Liver (tissue), 8 donors: ENCODE measurements at regions not wholly inside any gene's neighbourhood (a gene's known extent, or its start where the extent isn't known, plus 50 kb on each side); places are given as distances from the start of the nearest gene placed in this dataset.

Experiments used
- DNase-seq: peaks from one replicate; pipeline ENCODE4 v3.0.0-alpha.2; 2017; ENCODE audit warnings: low spot score
- H3K27ac ChIP-seq, 2 donors: one replicate each; pipeline ENCODE4 v1.7.0; 2013; ENCODE audit warnings: inconsistent platforms in 2 of 2, low read length in 2 of 2, control low read depth in 1 of 2, low read depth in 1 of 2, mild to moderate bottlenecking in 1 of 2
- H3K27me3 ChIP-seq, 4 donors: one replicate each; pipeline versions ENCODE4 v1.6.1 to v1.7.0; 2013; ENCODE audit warnings: low read length in 3 of 4, inconsistent platforms in 1 of 4, mild to moderate bottlenecking in 1 of 4, moderate library complexity in 1 of 4; ENCODE audit not compliant: control insufficient read depth in 4 of 4, insufficient read depth in 4 of 4
- H3K36me3 ChIP-seq, 4 donors: one replicate each; pipeline versions ENCODE4 v1.6.1 to v1.7.0; 2013; ENCODE audit warnings: low read length in 3 of 4, mild to moderate bottlenecking in 3 of 4, low read depth in 1 of 4, moderate library complexity in 1 of 4; ENCODE audit not compliant: control insufficient read depth in 4 of 4, insufficient read depth in 3 of 4
- H3K4me1 ChIP-seq, 4 donors: one replicate each; pipeline versions ENCODE4 v1.6.1 to v1.7.0; 2013; ENCODE audit warnings: low read length in 3 of 4, mild to moderate bottlenecking in 3 of 4, moderate library complexity in 1 of 4; ENCODE audit not compliant: control insufficient read depth in 4 of 4, insufficient read depth in 4 of 4
- H3K4me3 ChIP-seq, 3 donors: one replicate each; pipeline versions ENCODE4 v1.6.1 to v1.7.0; 2013; ENCODE audit warnings: low read length in 3 of 3, control low read depth in 1 of 3, low read depth in 1 of 3, mild to moderate bottlenecking in 1 of 3
- H3K9ac ChIP-seq, 2 donors: one replicate each; pipeline ENCODE4 v1.7.0; 2013; ENCODE audit warnings: low read length in 2 of 2, mild to moderate bottlenecking in 2 of 2, moderate library complexity in 2 of 2, control low read depth in 1 of 2, low read depth in 1 of 2
- H3K9me3 ChIP-seq, 4 donors: one replicate each; pipeline versions ENCODE4 v1.6.1 to v1.7.0; 2013; ENCODE audit warnings: low read length in 3 of 4; ENCODE audit not compliant: control insufficient read depth in 4 of 4
- CTCF ChIP-seq: fragments of 150-350 bp; IDR thresholded peaks from 2 replicates; pipeline ENCODE4 v1.5.1; 2017; ENCODE audit warnings: improper control_type of control experiment, low read depth, low read length; ENCODE audit not compliant: missing input control
- EGR1 ChIP-seq, 2 donors: IDR thresholded peaks; 2 replicates each; pipeline ENCODE4 v1.6.1; 2016 to 2018; ENCODE audit warnings: antibody characterized with exemption in 2 of 2, low read depth in 2 of 2
- FOXA1 ChIP-seq: IDR thresholded peaks from 2 replicates; pipeline ENCODE4 v1.6.1; 2016; ENCODE audit warnings: antibody characterized with exemption
- FOXA2 ChIP-seq: IDR thresholded peaks from 2 replicates; pipeline ENCODE4 v1.6.1; 2016; ENCODE audit warnings: antibody characterized with exemption
- GABPA ChIP-seq, 2 donors: IDR thresholded peaks in 1 of 2; conservative IDR thresholded peaks in 1 of 2; 2 replicates each; pipeline ENCODE4 v1.6.1; 2016; ENCODE audit warnings: antibody characterized with exemption in 2 of 2, mild to moderate bottlenecking in 1 of 2, moderate library complexity in 1 of 2
- HNF4A ChIP-seq, 2 donors: conservative IDR thresholded peaks; 2 replicates each; pipeline ENCODE4 v1.6.1; 2016; ENCODE audit warnings: antibody characterized with exemption in 2 of 2, mild to moderate bottlenecking in 2 of 2
- HNF4G ChIP-seq: IDR thresholded peaks from 2 replicates; pipeline ENCODE4 v1.6.1; 2016; ENCODE audit warnings: antibody characterized with exemption
- JUND ChIP-seq, 2 donors: IDR thresholded peaks; 2 replicates each; pipeline ENCODE4 v1.6.1; 2016; ENCODE audit warnings: antibody characterized with exemption in 2 of 2
- MAX ChIP-seq: IDR thresholded peaks from 2 replicates; pipeline ENCODE4 v1.6.1; 2016; ENCODE audit warnings: antibody characterized with exemption
- NR2F2 ChIP-seq: IDR thresholded peaks from 2 replicates; pipeline ENCODE4 v1.6.1; 2016; ENCODE audit warnings: antibody characterized with exemption
- RAD21 ChIP-seq, 2 donors: IDR thresholded peaks; 2 replicates each; pipeline ENCODE4 v1.6.1; 2016; ENCODE audit warnings: antibody characterized with exemption in 2 of 2, mild to moderate bottlenecking in 2 of 2
- RXRA ChIP-seq, 2 donors: IDR thresholded peaks; 2 replicates each; pipeline ENCODE4 v1.6.1; 2017 to 2018; ENCODE audit warnings: antibody characterized with exemption in 2 of 2, mild to moderate bottlenecking in 1 of 2
- SP1 ChIP-seq: IDR thresholded peaks from 2 replicates; pipeline ENCODE4 v1.6.1; 2018; ENCODE audit warnings: antibody characterized with exemption, mild to moderate bottlenecking
- TAF1 ChIP-seq: conservative IDR thresholded peaks from 2 replicates; pipeline ENCODE4 v1.6.1; 2016; ENCODE audit warnings: antibody characterized with exemption, mild to moderate bottlenecking
- YY1 ChIP-seq: IDR thresholded peaks from 2 replicates; pipeline ENCODE4 v1.6.1; 2016; ENCODE audit warnings: antibody characterized with exemption, mild to moderate bottlenecking
- ZBTB33 ChIP-seq: IDR thresholded peaks from 2 replicates; pipeline ENCODE4 v1.6.1; 2016; ENCODE audit warnings: antibody characterized with exemption
- WGBS: extraction: QIAGEN DNeasy Blood & Tissue Kit; methylation state at CpG from one replicate; pipeline ENCODE4 v1.1.7; 2013; 5-methylcytosine and 5-hydroxymethylcytosine counted together
- donor health status: healthy.
- donor health status: healthy.
- donor health status: healthy.
- donor health status: healthy.
- donor health status: healthy.

- no peak overlapping the region for H3K27ac ChIP-seq
- TF ChIP-seq JUND (IDR thresholded peaks at IDR 0.05) (no peak), YY1 (no peak), RXRA (IDR thresholded peaks at IDR 0.05) (no peak), FOXA1 (no peak), NR2F2 (no peak), ZBTB33 (no peak), GABPA (IDR thresholded peaks at IDR 0.05 in 1 of 2, conservative IDR thresholded peaks at IDR 0.05 in 1 of 2) (no peak)
- WGBS, result 74% methylated on average over 7 of the region's 7 CpGs
- no peaks in the 10 kb centered on the region for H3K4me1 ChIP-seq
- no peaks in the 10 kb centered on the region for H3K36me3 ChIP-seq
- H3K9ac ChIP-seq, result no peak overlapping the region
- no peak for DNase-seq
- no peaks in the 10 kb centered on the region for H3K9me3 ChIP-seq
- H3K27me3 ChIP-seq, result no peaks in the 10 kb centered on the region
- H3K4me3 ChIP-seq, result no peak overlapping the region
Observed at GRCh38 chr20:56843386-56843785, 214.3 kb downstream of the TFAP2C start.

GRCh38 chr20:56843817-56844216, 214.7 kb downstream of the TFAP2C start:
- no peak for DNase-seq
- 60% methylated on average over 4 of the region's 4 CpGs for WGBS
- no peaks in the 10 kb centered on the region for H3K9me3 ChIP-seq
- no peaks in the 10 kb centered on the region for H3K36me3 ChIP-seq
- no peak overlapping the region for H3K4me3 ChIP-seq
- no peak overlapping the region for H3K9ac ChIP-seq
- TF ChIP-seq MAX, result no peak
- TF ChIP-seq RAD21 (IDR thresholded peaks at IDR 0.05), result no peak
- no peak for TF ChIP-seq HNF4A (conservative IDR thresholded peaks at IDR 0.05)
- no peak for TF ChIP-seq SP1
- TF ChIP-seq RXRA (IDR thresholded peaks at IDR 0.05), result no peak
- TF ChIP-seq TAF1, result no peak
- TF ChIP-seq CTCF, result no peak
- no peak for TF ChIP-seq YY1
- no peak for TF ChIP-seq FOXA2
- no peak for TF ChIP-seq NR2F2
- no peak for TF ChIP-seq GABPA (IDR thresholded peaks at IDR 0.05 in 1 of 2, conservative IDR thresholded peaks at IDR 0.05 in 1 of 2)
- no peak for TF ChIP-seq HNF4G
- no peaks in the 10 kb centered on the region for H3K27me3 ChIP-seq
- H3K4me1 ChIP-seq, result no peaks in the 10 kb centered on the region
- H3K27ac ChIP-seq, result no peak overlapping the region

- Histone ChIP-seq H3K36me3 (no peaks in the 10 kb centered on the region), H3K4me1 (no peaks in the 10 kb centered on the region), H3K9me3 (no peaks in the 10 kb centered on the region), H3K9ac (no peak overlapping the region), H3K27ac (no peak overlapping the region), H3K27me3 (no peaks in the 10 kb centered on the region), H3K4me3 (no peak overlapping the region)
- TF ChIP-seq EGR1 (IDR thresholded peaks at IDR 0.05; ENCODE audit: low read depth in 2 of 2) (no peak), RXRA (IDR thresholded peaks at IDR 0.05) (no peak), NR2F2 (no peak), YY1 (no peak)
- WGBS, result 70% methylated on average over 4 of the region's 4 CpGs
- DNase-seq, result no peak
Observed at GRCh38 chr20:56845546-56846086, 216.5 kb downstream of the TFAP2C start.
